HS-5 (cell line): ENCODE measurements at regions not wholly inside any gene's neighbourhood (a gene's known extent, or its start where the extent isn't known, plus 50 kb on each side); places are given as distances from the start of the nearest gene placed in this dataset.

Experiments
- DNase-seq: peaks from one replicate; pipeline ENCODE4 v3.0.0-alpha.2; 2012; ENCODE audit warnings: low read depth

DNA sequence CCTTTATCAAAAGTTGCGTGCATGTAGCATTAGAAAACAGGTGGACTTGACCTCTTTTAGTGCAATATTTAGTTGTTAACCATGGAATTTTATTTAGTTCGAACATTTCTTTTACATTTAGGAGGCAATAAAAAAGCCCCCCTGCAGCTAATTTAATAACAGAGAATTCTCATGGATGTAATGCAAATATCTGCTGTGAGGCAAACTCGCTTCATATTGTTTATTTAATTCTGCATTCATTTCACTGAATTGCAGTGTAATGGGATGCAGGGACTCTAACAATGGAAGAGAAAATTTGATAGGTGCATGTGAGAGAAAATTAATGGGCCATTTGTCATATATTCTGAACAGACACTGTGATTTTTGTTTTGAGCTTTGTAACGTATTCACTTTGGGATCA lies 205.1 kb upstream of the CHD1 start:
- DNase-seq = no peak

GRCh38 chr5:99129768-99130501 lies 201.1 kb upstream of the CHD1 start:
- no peak for DNase-seq

DNA sequence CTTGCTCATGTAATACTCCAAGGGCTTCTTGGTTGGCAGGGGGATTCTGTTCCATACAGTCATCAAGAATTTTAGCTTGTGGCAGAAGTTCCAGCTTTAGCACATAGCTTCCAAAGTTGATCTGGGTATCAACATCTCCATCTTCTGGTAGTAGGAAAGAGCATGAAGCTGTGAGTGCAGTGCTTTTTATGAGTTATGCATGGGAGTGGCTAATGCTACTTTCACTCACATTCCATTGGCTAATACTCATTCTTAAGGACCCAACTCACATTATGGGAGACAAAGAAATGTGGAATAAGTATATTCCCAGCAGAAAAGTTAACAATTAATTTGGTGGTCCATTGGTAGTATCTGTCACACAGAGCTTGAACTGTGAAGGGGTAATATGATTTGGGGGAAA lies 194.2 kb upstream of the CHD1 start:
- DNase-seq = peak; percentile 11

GRCh38 chr5:99119326-99119725 lies 190.5 kb upstream of the CHD1 start:
- no peak for DNase-seq

GRCh38 chr5:99116526-99116925 lies 187.7 kb upstream of the CHD1 start:
- no peak for DNase-seq

- no peak for DNase-seq
These were observed 181.1 kb upstream of the CHD1 start for GRCh38 chr5:99109894-99110293.

- DNase-seq = no peak
These were observed 176.4 kb upstream of the CHD1 start for GRCh38 chr5:99105216-99105615.

GRCh38 chr5:99104538-99105132 lies 175.8 kb upstream of the CHD1 start:
- peak; percentile 18 for DNase-seq

DNA sequence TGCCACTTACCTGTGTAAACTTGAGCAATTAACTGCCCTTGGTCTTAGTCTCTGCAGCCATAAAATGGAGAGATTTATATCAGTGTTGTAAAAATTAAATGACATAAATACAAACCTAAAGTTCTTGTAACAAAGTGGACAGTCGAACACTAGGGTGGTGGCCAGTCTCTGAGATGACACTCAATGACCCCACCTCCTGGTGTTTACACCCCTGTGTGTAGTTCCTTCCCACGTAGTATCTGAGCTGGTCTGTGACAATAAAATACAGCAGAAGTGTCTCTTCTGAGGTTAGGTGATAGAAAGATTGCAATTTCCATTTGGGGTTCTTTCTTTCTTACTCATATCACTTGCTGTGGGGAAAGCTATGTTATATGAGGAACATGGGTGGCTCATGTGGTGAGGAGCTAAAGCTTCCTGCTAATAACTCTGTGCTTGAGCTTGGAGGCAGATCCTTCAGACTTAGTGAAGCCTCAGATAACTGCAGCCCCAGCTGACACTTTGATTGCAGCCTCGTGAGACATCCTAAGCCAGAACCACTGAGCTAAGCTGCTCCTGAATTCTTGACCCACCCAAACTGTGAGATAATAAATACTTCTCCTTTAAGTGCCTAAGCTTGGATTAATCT lies 173.4 kb upstream of the CHD1 start:
- no peak for DNase-seq

DNA sequence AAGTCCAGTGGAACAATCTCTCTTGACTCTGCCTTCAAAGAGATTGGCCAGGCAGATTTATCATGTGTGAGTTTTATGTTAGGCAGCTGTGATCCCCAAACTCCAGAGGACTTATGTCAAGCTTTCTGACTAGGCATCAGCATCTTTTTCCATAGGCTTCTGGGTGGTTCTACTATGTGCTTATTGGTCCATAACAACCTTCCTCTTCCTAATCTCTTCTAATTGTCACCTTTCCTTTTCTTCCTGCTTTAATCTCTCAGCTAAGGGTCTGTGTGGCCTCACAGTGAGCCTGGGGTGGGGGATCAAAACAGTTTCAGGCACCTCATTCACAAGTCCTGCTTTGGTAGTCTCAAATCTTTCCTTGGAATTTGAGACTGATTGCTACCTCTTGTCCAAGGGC lies 170.9 kb upstream of the CHD1 start:
- no peak for DNase-seq

- no peak for DNase-seq
These were observed 161.2 kb upstream of the CHD1 start for GRCh38 chr5:99089822-99090549.

DNA sequence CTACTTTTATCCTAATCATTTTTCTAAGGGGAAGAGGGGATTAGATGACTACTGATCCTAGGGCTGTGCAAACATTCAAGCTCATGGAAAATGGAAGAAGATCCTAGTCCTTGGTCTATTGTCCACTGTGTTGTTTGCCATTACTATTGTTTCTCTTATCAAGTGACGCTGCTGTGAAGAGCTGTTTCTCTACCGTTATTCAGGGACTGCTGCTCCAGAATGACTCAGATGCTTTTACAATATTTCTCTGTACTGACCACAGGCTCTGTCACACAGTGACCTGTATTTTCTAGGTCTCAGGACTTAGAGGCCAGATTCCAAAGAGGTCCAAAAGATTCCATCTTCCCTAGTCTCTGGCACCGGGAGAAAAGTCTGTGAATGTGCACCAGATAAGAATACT lies 159.5 kb upstream of the CHD1 start:
- DNase-seq = no peak

GRCh38 chr5:99083197-99083596 lies 154.4 kb upstream of the CHD1 start:
- no peak for DNase-seq

GRCh38 chr5:99081711-99082110 lies 152.9 kb upstream of the CHD1 start:
- DNase-seq = no peak

- no peak for DNase-seq
These were observed 148.2 kb upstream of the CHD1 start for GRCh38 chr5:99076723-99077640.

DNA sequence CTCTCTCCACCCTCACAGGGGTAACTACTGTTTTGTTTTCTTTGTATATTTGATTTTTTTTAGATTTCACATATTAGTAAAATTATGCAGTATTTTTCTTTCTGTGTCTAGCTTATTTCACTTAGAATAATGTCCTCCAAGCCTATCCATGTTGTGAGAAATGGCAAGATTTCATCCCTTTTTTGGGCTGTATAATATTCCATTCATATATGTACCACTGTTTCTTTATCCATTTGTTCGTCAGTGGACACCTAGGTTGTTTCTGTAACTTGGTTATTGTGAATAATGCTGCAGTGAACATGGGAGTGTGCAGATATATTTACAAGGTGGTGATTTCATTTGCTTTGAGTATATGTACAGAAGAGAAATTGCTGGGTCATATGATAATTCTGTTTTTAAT lies 144.0 kb upstream of the CHD1 start:
- DNase-seq = no peak

- DNase-seq = no peak
These were observed 142.0 kb upstream of the CHD1 start for GRCh38 chr5:99070822-99071221.

DNA sequence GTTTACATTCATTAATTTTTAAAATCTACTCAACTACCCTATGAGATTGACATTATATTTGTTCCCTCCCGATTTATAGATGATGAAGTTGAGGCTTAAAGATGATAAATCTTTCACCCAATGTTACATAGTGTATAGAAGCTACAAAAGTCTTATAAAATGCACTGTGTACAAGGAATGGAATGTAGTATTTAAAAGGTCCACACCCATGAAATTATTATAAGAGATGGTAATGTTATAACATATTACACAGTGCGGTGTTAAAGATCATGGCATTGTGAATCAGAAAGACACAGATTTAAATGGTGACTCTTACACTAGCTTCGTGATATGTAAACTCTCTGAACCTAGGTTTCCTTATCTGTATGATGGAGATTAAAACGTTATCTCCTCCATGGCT lies 141.6 kb upstream of the CHD1 start:
- no peak for DNase-seq

- no peak for DNase-seq
These were observed 140.3 kb upstream of the CHD1 start for GRCh38 chr5:99068944-99069650.

- no peak for DNase-seq
These were observed 134.9 kb upstream of the CHD1 start for GRCh38 chr5:99063737-99064136.

DNA sequence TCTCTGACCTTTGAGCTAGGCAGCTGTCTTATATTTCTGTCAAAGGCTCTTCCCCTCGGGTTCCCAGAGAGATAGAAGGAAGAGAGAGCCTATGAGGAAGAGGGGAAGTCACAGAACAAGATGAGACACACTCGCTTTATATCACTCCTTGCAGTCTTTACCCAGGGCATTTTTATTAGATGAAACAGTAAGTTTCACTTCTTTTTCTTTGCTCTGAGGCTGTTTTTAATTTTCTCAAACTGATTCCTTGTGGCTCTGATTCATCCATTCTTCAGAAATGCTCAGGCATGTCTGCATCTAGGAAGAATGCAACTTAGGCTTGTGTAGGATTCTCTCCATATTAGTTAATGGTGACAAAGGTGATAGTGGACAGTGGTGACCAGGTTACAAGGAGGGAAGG lies 132.9 kb upstream of the CHD1 start:
- peak; percentile 73 for DNase-seq
